RWPE2 (cell line): ENCODE measurements at regions not wholly inside any gene's neighbourhood (a gene's known extent, or its start where the extent isn't known, plus 50 kb on each side); places are given as distances from the start of the nearest gene placed in this dataset.

ENCODE experiments used
- ATAC-seq: fragments of 200-7000 bp; cut with Tn5 transposase; 3 replicates; pipeline ENCODE4 v1.9.1; 2021; ENCODE audit warnings: low read depth
- DNase-seq: peaks from one replicate; pipeline ENCODE4 v3.0.0-alpha.2; 2020; ENCODE audit warnings: low spot score
- H3K27ac ChIP-seq: fragments of 450-650 bp; 2 replicates; pipeline ENCODE4 v1.5.1; 2017; ENCODE audit warnings: mild to moderate bottlenecking; ENCODE audit not compliant: poor library complexity, severe bottlenecking
- H3K27me3 ChIP-seq: fragments of 250-450 bp; sonication (Bioruptor Pico); 2 replicates; pipeline ENCODE4 v1.5.1; 2021; ENCODE audit warnings: mild to moderate bottlenecking, moderate library complexity; ENCODE audit not compliant: insufficient read depth, poor library complexity, severe bottlenecking
- H3K36me3 ChIP-seq: fragments of 250-450 bp; sonication (Bioruptor Pico); 2 replicates; pipeline ENCODE4 v1.5.1; 2020; ENCODE audit warnings: low read depth, mild to moderate bottlenecking, moderate library complexity
- H3K4me1 ChIP-seq: fragments of 250-450 bp; sonication (Bioruptor Pico); 2 replicates; pipeline ENCODE4 v1.5.1; 2021; ENCODE audit warnings: mild to moderate bottlenecking, moderate library complexity; ENCODE audit not compliant: insufficient read depth, poor library complexity, severe bottlenecking
- H3K4me3 ChIP-seq: fragments of 250-450 bp; sonication (Bioruptor Pico); 2 replicates; pipeline ENCODE4 v1.5.1; 2021; ENCODE audit warnings: mild to moderate bottlenecking, moderate library complexity; ENCODE audit not compliant: severe bottlenecking
- H3K9me3 ChIP-seq: fragments of 250-450 bp; sonication (Bioruptor Pico); 2 replicates; pipeline ENCODE4 v1.5.1; 2021; ENCODE audit warnings: mild to moderate bottlenecking, moderate library complexity; ENCODE audit not compliant: severe bottlenecking
- CTCF ChIP-seq: fragments of 450-650 bp; IDR thresholded peaks from one replicate; pipeline ENCODE4 v1.5.1; 2017; ENCODE audit warnings: mild to moderate bottlenecking, moderate library complexity; ENCODE audit not compliant: poor library complexity, severe bottlenecking

GRCh38 chr20:46801003-46801702 lies 91.7 kb downstream of the SLC2A10 start:
- Histone ChIP-seq H3K4me3 (no peak overlapping the region), H3K9me3 (no peaks in the 10 kb centered on the region), H3K4me1 (no peaks in the 10 kb centered on the region), H3K27ac (no peak overlapping the region), H3K36me3 (no peaks in the 10 kb centered on the region), H3K27me3 (peaks cover 11% of the 10 kb centered on the region)
- ATAC-seq (peak; percentile 92), DNase-seq (no peak)
- no peak for TF ChIP-seq CTCF

GRCh38 chr20:46802722-46803121 lies 91.9 kb upstream of the EYA2 start:
- Histone ChIP-seq H3K4me3 (no peak overlapping the region), H3K4me1 (no peaks in the 10 kb centered on the region), H3K27ac (no peak overlapping the region), H3K36me3 (no peaks in the 10 kb centered on the region), H3K9me3 (no peaks in the 10 kb centered on the region), H3K27me3 (peaks cover 7% of the 10 kb centered on the region)
- ATAC-seq (no peak), DNase-seq (no peak)
- no peak for TF ChIP-seq CTCF

GRCh38 chr20:46803123-46804020 lies 91.3 kb upstream of the EYA2 start:
- no peak for ATAC-seq
- no peak for TF ChIP-seq CTCF
- Histone ChIP-seq H3K27me3 (peaks cover 3% of the 10 kb centered on the region), H3K4me3 (no peak overlapping the region), H3K27ac (no peak overlapping the region), H3K9me3 (no peaks in the 10 kb centered on the region), H3K36me3 (no peaks in the 10 kb centered on the region), H3K4me1 (no peaks in the 10 kb centered on the region)
- no peak for DNase-seq

- no peak for ATAC-seq
- Histone ChIP-seq H3K36me3 (no peaks in the 10 kb centered on the region), H3K27me3 (no peaks in the 10 kb centered on the region), H3K4me1 (no peaks in the 10 kb centered on the region), H3K27ac (no peak overlapping the region), H3K9me3 (no peaks in the 10 kb centered on the region), H3K4me3 (no peak overlapping the region)
- no peak for TF ChIP-seq CTCF
- DNase-seq, result no peak
These were observed 90.5 kb upstream of the EYA2 start for GRCh38 chr20:46804126-46804525.
